Sigmoid colon (tissue), 4 donors: ENCODE measurements at regions not wholly inside any gene's neighbourhood (a gene's known extent, or its start where the extent isn't known, plus 50 kb on each side); places are given as distances from the start of the nearest gene placed in this dataset.

ENCODE experiments used
- CTCF ChIP-seq, 4 experiments: fragments of 450-650 bp in 3 of 4; fragments of 200-600 bp in 1 of 4; IDR thresholded peaks; one replicate each; pipeline ENCODE4 v1.5.1; 2016 to 2019; ENCODE audit warnings: antibody characterized with exemption in 4 of 4, mild to moderate bottlenecking in 3 of 4, moderate library complexity in 2 of 4
- EP300 ChIP-seq, 4 donors: sonication (generic); formaldehyde crosslinking; IDR thresholded peaks; one replicate each; pipeline ENCODE4 v1.6.1; 2017; ENCODE audit warnings: antibody characterized with exemption in 4 of 4
- POLR2A ChIP-seq, 2 donors: fragments of 450-650 bp; IDR thresholded peaks; one replicate each; pipeline ENCODE4 v1.6.1; 2016; ENCODE audit warnings: antibody characterized with exemption in 2 of 2, mild to moderate bottlenecking in 2 of 2, moderate library complexity in 2 of 2

GRCh38 chr19:14328406-14328805 lies 52.8 kb upstream of the ADGRE5 start:
- TF ChIP-seq POLR2A (IDR thresholded peaks at IDR 0.05), result no peak
- TF ChIP-seq EP300 (IDR thresholded peaks at IDR 0.05), result no peak
- no peak for TF ChIP-seq CTCF (IDR thresholded peaks at IDR 0.05)
